ENCODE measurements at regions not wholly inside any gene's neighbourhood (a gene's known extent, or its start where the extent isn't known, plus 50 kb on each side); places are given as distances from the start of the nearest gene placed in this dataset.
"Not testable (repeated sequence)": the region's sequence is repeated elsewhere in the genome, so short reads cannot be mapped to it uniquely, and the experiment has no call there.

- DNase-seq (ENCODE audit: low spot score) = no peak
- TF ChIP-seq CTCF (IDR thresholded peaks at IDR 0.05; ENCODE audit: extremely low read depth, missing control alignments) = no peak
These were observed 140.1 kb downstream of the C12orf75 start for GRCh38 chr12:105470601-105471000.

DNA sequence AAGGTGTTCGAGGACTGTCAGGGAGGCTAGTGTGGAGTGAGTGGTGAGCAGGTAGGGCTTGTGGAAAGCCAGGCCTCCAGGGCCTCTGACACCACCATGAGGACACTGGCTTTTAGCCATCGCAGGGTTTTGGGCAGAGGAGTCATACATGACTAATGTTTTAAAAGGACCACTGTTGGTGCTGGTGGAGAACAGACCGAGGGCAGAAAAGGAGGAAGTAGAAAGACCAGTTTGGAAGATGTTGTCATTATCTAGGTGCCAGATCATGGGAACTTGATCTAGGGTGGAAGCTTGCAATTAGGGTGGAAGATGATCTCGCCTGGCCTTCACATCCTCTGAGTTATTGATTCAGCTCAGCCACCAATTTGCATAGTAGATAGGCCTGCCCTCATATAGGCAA, 144.2 kb downstream of the C12orf75 start:
- no peak for DNase-seq (ENCODE audit: low spot score)
- TF ChIP-seq CTCF (IDR thresholded peaks at IDR 0.05; ENCODE audit: extremely low read depth, missing control alignments) = no peak

DNA sequence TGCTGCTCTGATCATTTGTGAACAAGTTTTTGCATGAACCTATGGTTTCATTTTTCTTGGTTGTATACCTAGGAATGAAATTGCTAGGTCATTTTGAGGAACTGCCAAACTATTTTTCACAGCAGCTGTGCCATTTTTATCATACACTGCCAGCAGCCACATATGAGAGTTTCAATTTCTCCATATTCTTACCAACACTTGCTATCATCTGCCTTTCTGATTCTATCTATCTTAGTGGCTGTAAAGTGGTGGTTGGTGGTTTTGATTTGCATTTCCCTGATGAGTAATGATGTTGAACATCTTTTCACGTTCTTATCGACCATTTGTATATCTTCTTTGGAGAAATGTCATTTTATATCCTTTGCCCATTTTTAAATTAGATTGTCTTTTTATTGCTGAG, 146.1 kb downstream of the C12orf75 start:
- no peak for DNase-seq (ENCODE audit: low spot score)
- TF ChIP-seq CTCF (IDR thresholded peaks at IDR 0.05; ENCODE audit: extremely low read depth, missing control alignments) = no peak

GRCh38 chr12:105477873-105478272, 147.4 kb downstream of the C12orf75 start:
- DNase-seq (ENCODE audit: low spot score) = no peak
- TF ChIP-seq CTCF (IDR thresholded peaks at IDR 0.05; ENCODE audit: extremely low read depth, missing control alignments) = no peak

DNA sequence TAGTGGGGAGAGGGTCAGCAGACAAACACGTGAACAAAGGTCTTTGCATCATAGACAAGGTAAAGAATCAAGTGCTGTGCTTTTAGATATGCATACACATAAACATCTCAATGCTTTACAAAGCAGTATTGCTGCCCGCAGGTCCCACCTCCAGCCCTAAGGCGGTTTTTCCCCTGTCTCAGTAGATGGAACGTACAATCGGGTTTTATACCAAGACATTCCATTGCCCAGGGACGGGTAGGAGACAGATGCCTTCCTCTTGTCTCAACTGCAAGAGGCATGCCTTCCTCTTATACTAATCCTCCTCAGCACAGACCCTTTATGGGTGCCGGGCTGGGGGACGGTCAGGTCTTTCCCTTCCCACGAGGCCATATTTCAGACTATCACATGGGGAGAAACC, 148.3 kb downstream of the C12orf75 start:
- DNase-seq (ENCODE audit: low spot score) = not testable (repeated sequence)

GRCh38 chr12:105479710-105480109, 149.2 kb downstream of the C12orf75 start:
- DNase-seq (ENCODE audit: low spot score) = no peak
- no peak for TF ChIP-seq CTCF (IDR thresholded peaks at IDR 0.05; ENCODE audit: extremely low read depth, missing control alignments)

- no peak for DNase-seq (ENCODE audit: low spot score)
These were observed 149.7 kb downstream of the C12orf75 start for GRCh38 chr12:105480162-105480561.

More at GRCh38 chr12:105480162-105480561, 149.7 kb downstream of the C12orf75 start:
- TF ChIP-seq CTCF (IDR thresholded peaks at IDR 0.05; ENCODE audit: extremely low read depth, missing control alignments) = no peak

All from GM20000 (cell line).